IMR-90 (cell line): ENCODE measurements at regions not wholly inside any gene's neighbourhood (a gene's known extent, or its start where the extent isn't known, plus 50 kb on each side); places are given as distances from the start of the nearest gene placed in this dataset.

Source experiments
- ATAC-seq: fragments of 200-7000 bp; cut with Tn5 transposase; 2 replicates; pipeline ENCODE4 v1.9.1; 2020; ENCODE audit warnings: low read depth, mild to moderate bottlenecking, moderate library complexity
- BruUV-seq: library from RNA; stranded (reverse); fragments of 400-500 nt; replicated peaks from 2 replicates; lab custom pipeline; 2021; lab: Mats Ljungman, UMichigan
- CTCF ChIA-PET: fragments of 300-600 bp; formaldehyde crosslinking; extraction: SDS; loops from one replicate; lab custom pipeline; 2021; ENCODE audit warnings: antibody characterized with exemption; lab: Yijun Ruan, JAX
- POLR2A ChIA-PET: fragments of 300-600 bp; sonication (Branson Sonifier 250); formaldehyde crosslinking; loops from one replicate; lab custom pipeline; 2022; ENCODE audit warnings: antibody characterized with exemption; ENCODE audit not compliant: unreplicated experiment; lab: Charles Lee
- DNase-seq: peaks from one replicate; pipeline ENCODE4 v3.0.0; 2013
- H2AFZ ChIP-seq: replicated peaks from 2 replicates; pipeline ENCODE3; 2013; ENCODE audit warnings: low read length, mild to moderate bottlenecking; ENCODE audit not compliant: poor library complexity
- H2AK5ac ChIP-seq: 2 replicates; pipeline ENCODE4 v1.6.1; 2013; ENCODE audit warnings: low read depth, low read length, inconsistent platforms
- H2AK9ac ChIP-seq: replicated peaks from 2 replicates; pipeline ENCODE3; 2013; ENCODE audit warnings: mild to moderate bottlenecking, low read depth, low read length, moderate library complexity; ENCODE audit not compliant: poor library complexity
- H2BK120ac ChIP-seq: 2 replicates; pipeline ENCODE4 v1.6.1; 2013; ENCODE audit warnings: low read depth, low read length, inconsistent platforms
- H2BK15ac ChIP-seq: 3 replicates; pipeline ENCODE4 v1.6.1; 2013; ENCODE audit warnings: low read depth, low read length, inconsistent platforms
- H2BK20ac ChIP-seq: 2 replicates; pipeline ENCODE4 v1.6.1; 2013; ENCODE audit warnings: low read depth, mild to moderate bottlenecking, inconsistent platforms, low read length, moderate library complexity
- H2BK5ac ChIP-seq: 2 replicates; pipeline ENCODE4 v1.6.1; 2013; ENCODE audit warnings: mild to moderate bottlenecking, low read depth, low read length, inconsistent platforms; ENCODE audit not compliant: poor library complexity, severe bottlenecking
- H3K14ac ChIP-seq: replicated peaks from 2 replicates; pipeline ENCODE4 v1.6.1; 2013; ENCODE audit warnings: low read depth, low read length, inconsistent platforms
- H3K18ac ChIP-seq: 2 replicates; pipeline ENCODE4 v1.6.1; 2013; ENCODE audit warnings: low read depth, low read length, control low read depth
- H3K23ac ChIP-seq: 2 replicates; pipeline ENCODE4 v1.6.1; 2013; ENCODE audit warnings: low read depth, low read length, inconsistent platforms
- H3K27ac ChIP-seq: 2 replicates; pipeline ENCODE4 v1.5.1; 2013; ENCODE audit warnings: mild to moderate bottlenecking, control low read depth, low read length; ENCODE audit not compliant: insufficient read depth
- H3K27me3 ChIP-seq: 2 replicates; pipeline ENCODE4 v1.6.1; 2013; ENCODE audit warnings: low read length; ENCODE audit not compliant: control insufficient read depth, insufficient read depth
- H3K36me3 ChIP-seq: 2 replicates; pipeline ENCODE4 v1.6.1; 2013; ENCODE audit warnings: low read length, mixed read lengths; ENCODE audit not compliant: control insufficient read depth, insufficient read depth
- H3K4ac ChIP-seq: 2 replicates; pipeline ENCODE4 v1.6.1; 2013; ENCODE audit warnings: low read depth, low read length, inconsistent platforms
- H3K4me1 ChIP-seq: 2 replicates; pipeline ENCODE4 v1.6.1; 2013; ENCODE audit warnings: low read length, mixed read lengths; ENCODE audit not compliant: control insufficient read depth, insufficient read depth
- H3K4me2 ChIP-seq: 2 replicates; pipeline ENCODE4 v1.6.1; 2013; ENCODE audit warnings: low read depth, mild to moderate bottlenecking, control low read depth, low read length, moderate library complexity
- H3K4me3 ChIP-seq: 2 replicates; pipeline ENCODE4 v1.5.1; 2013; ENCODE audit warnings: low read depth, mild to moderate bottlenecking, control low read depth, low read length, moderate library complexity; ENCODE audit not compliant: insufficient read depth
- H3K56ac ChIP-seq: 2 replicates; pipeline ENCODE4 v1.6.1; 2013; ENCODE audit warnings: low read length, inconsistent platforms; ENCODE audit not compliant: insufficient read depth; ENCODE audit errors: extremely low read depth
- H3K79me1 ChIP-seq, 2 experiments: 2 replicates each; pipeline ENCODE4 v1.6.1; 2013; ENCODE audit warnings: low read length in 2 of 2, inconsistent platforms in 1 of 2, low read depth in 1 of 2
- H3K9ac ChIP-seq: 2 replicates; pipeline ENCODE4 v1.6.1; 2013; ENCODE audit warnings: low read depth, low read length, control low read depth
- H3K9me1 ChIP-seq: 2 replicates; pipeline ENCODE4 v1.6.1; 2013; ENCODE audit warnings: low read length, inconsistent platforms; ENCODE audit not compliant: insufficient read depth
- H3K9me3 ChIP-seq: 2 replicates; pipeline ENCODE4 v1.6.1; 2013; ENCODE audit warnings: low read length; ENCODE audit not compliant: control insufficient read depth, insufficient read depth
- H4K20me1 ChIP-seq: 2 replicates; pipeline ENCODE4 v1.6.1; 2013; ENCODE audit warnings: low read length, inconsistent platforms; ENCODE audit not compliant: insufficient read depth
- H4K5ac ChIP-seq: 2 replicates; pipeline ENCODE4 v1.6.1; 2013; ENCODE audit warnings: mild to moderate bottlenecking, low read depth, low read length, control low read depth
- H4K8ac ChIP-seq, 2 experiments: 2 replicates each; pipeline ENCODE4 v1.6.1; 2013; ENCODE audit warnings: low read depth in 2 of 2, low read length in 2 of 2, control low read depth in 1 of 2, inconsistent platforms in 1 of 2
- H4K91ac ChIP-seq: 2 replicates; pipeline ENCODE4 v1.6.1; 2013; ENCODE audit warnings: low read depth, low read length, inconsistent platforms; ENCODE audit not compliant: insufficient read depth
- MAZ ChIP-seq: IDR thresholded peaks from 2 replicates; pipeline ENCODE4 v1.6.1; 2012; ENCODE audit warnings: low read depth, mild to moderate bottlenecking, low read length, improper control_type of control experiment, moderate library complexity, borderline replicate concordance
- MXI1 ChIP-seq: IDR thresholded peaks from 2 replicates; pipeline ENCODE4 v1.6.1; 2012; ENCODE audit warnings: low read depth, mild to moderate bottlenecking, low read length, moderate library complexity, borderline replicate concordance
- NFE2L2 ChIP-seq: fragments of 150-350 bp; IDR thresholded peaks from 2 replicates; pipeline ENCODE4 v1.6.1; 2016; ENCODE audit warnings: low read depth, mild to moderate bottlenecking, low read length
- RCOR1 ChIP-seq: IDR thresholded peaks from 2 replicates; pipeline ENCODE4 v1.6.1; 2012; ENCODE audit warnings: mild to moderate bottlenecking, low read length, improper control_type of control experiment; ENCODE audit not compliant: insufficient replicate concordance
- WGBS, 2 experiments: methylation state at CpG; one replicate each; pipeline versions ENCODE4 v1.1.5 to v1.1.7; 2013; ENCODE audit warnings: missing lambda C conversion rate in 2 of 2; ENCODE audit not compliant: insufficient read length in 1 of 2; ENCODE audit errors: extremely low coverage in 2 of 2; 5-methylcytosine and 5-hydroxymethylcytosine counted together
- dilution Hi-C: fragments of 300-500 bp; cut with HindIII; formaldehyde crosslinking; loops from one replicate; pipeline ENCODE4 v1.14.3; 2018; ENCODE audit warnings: low sequenced_read_pairs; ENCODE audit not compliant: unreplicated experiment
- in situ Hi-C: fragments of 300-500 bp; cut with MboI; formaldehyde crosslinking; loops from 3 replicates; pipeline ENCODE4 v1.14.3; 2019; ENCODE audit warnings: low sequenced_read_pairs, inconsistent platforms, mixed read lengths
- intact Hi-C: fragments of 100-400 bp; cut with micrococcal nuclease; formaldehyde crosslinking; loops from 2 replicates; pipeline ENCODE4 v1.10.0; 2022

DNA sequence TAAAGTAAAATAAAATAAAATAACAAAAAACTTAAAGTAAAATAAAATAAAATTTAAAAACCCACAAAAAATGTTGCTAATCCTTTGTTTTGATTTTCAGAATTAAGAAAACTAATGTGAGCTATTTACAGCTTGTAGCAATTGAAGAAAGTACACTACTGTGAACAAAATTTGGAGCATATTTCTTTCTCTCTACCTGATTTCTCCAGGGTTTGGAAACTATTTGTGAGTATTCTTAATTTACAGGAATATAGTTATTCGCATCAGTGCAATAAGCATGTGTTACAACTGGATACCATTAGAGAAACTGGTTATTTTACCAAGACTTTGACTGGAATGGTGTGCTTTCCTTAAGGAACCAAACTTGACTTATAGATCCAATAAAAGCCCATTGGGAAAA lies 86.1 kb upstream of the CNOT2 start:
- no peaks in the 10 kb centered on the region for H3K9me1 ChIP-seq
- H3K14ac ChIP-seq: no peak overlapping the region
- no CpG with 5 or more reads among the region's 1 CpG for WGBS, 2 experiments
- no TSS peak for BruUV-seq
- H2AK9ac ChIP-seq: no peak overlapping the region
- H2AK5ac ChIP-seq: no peak overlapping the region
- no peak overlapping the region for H4K91ac ChIP-seq
- no peak overlapping the region for H3K56ac ChIP-seq
- no peak overlapping the region for H4K8ac ChIP-seq
- H3K4me3 ChIP-seq: no peak overlapping the region
- no peaks in the 10 kb centered on the region for H3K79me1 ChIP-seq
- no peaks in the 10 kb centered on the region for H3K27me3 ChIP-seq
- no peak overlapping the region for H3K27ac ChIP-seq
- H3K36me3 ChIP-seq: no peaks in the 10 kb centered on the region
- no peak for TF ChIP-seq RCOR1
- no peak for TF ChIP-seq MAZ
- TF ChIP-seq NFE2L2: no peak
- no peak for TF ChIP-seq MXI1
- H3K9me3 ChIP-seq: 0 out of 2 replicates have a peak, but pooled peaks cover 2% of the 10 kb centered on the region
- H3K4me1 ChIP-seq: no peaks in the 10 kb centered on the region
- no peak overlapping the region for H3K18ac ChIP-seq
- in situ Hi-C loops (no loop called here), intact Hi-C loops (no loop called here), dilution Hi-C loops (no loop called here)
- no peak for DNase-seq
- H3K4me2 ChIP-seq: no peak overlapping the region
- ATAC-seq: no peak
- no peak overlapping the region for H3K4ac ChIP-seq
- ChIA-PET POLR2A (no interaction called here), CTCF (no interaction called here)
- no peak overlapping the region for H2BK120ac ChIP-seq
- no peak overlapping the region for H2AFZ ChIP-seq
- no peak overlapping the region for H2BK20ac ChIP-seq
- no peak overlapping the region for H2BK5ac ChIP-seq
- no peak overlapping the region for H4K5ac ChIP-seq
- H2BK15ac ChIP-seq: no peak overlapping the region
- no peak overlapping the region for H3K9ac ChIP-seq
- no peak overlapping the region for H3K23ac ChIP-seq
- no peaks in the 10 kb centered on the region for H4K20me1 ChIP-seq
